ENCODE measurements at regions not wholly inside any gene's neighbourhood (a gene's known extent, or its start where the extent isn't known, plus 50 kb on each side); places are given as distances from the start of the nearest gene placed in this dataset.
A peak's percentile ranks its signal among the peaks of the same experiment; 100 is the strongest.
"Not testable (repeated sequence)": the region's sequence is repeated elsewhere in the genome, so short reads cannot be mapped to it uniquely, and the experiment has no call there.

- DNase-seq: not testable (repeated sequence)
Measured at GRCh38 chr6:26957399-26958127, 289.9 kb upstream of the PRSS16 start.

GRCh38 chr6:26961236-26961635 is 286.3 kb upstream of the PRSS16 start:
- not testable (repeated sequence) for DNase-seq

- no peak for DNase-seq
Measured at GRCh38 chr6:27002447-27002846, 245.1 kb upstream of the PRSS16 start.

- DNase-seq: no peak
Measured at GRCh38 chr6:27007020-27007419, 240.5 kb upstream of the PRSS16 start.

GRCh38 chr6:27008613-27009012 is 238.9 kb upstream of the PRSS16 start:
- not testable (repeated sequence) for DNase-seq

- DNase-seq: not testable (repeated sequence)
Measured at GRCh38 chr6:27014053-27014452, 233.4 kb upstream of the PRSS16 start.

GRCh38 chr6:27016689-27017088 is 230.8 kb upstream of the PRSS16 start:
- DNase-seq: no peak

- not testable (repeated sequence) for DNase-seq
Measured at GRCh38 chr6:27018401-27018800, 229.1 kb upstream of the PRSS16 start.

GRCh38 chr6:27019651-27020552 is 227.6 kb upstream of the PRSS16 start:
- peak; percentile 87 for DNase-seq

GRCh38 chr6:27020553-27020880 is 227.0 kb upstream of the PRSS16 start:
- DNase-seq: no peak

GRCh38 chr6:27023664-27024063 is 223.8 kb upstream of the PRSS16 start:
- DNase-seq: no peak

GRCh38 chr6:27025351-27025750 is 222.2 kb upstream of the PRSS16 start:
- no peak for DNase-seq

GRCh38 chr6:27026361-27026760 is 221.1 kb upstream of the PRSS16 start:
- no peak for DNase-seq

- DNase-seq: no peak
Measured at GRCh38 chr6:27031302-27031701, 216.2 kb upstream of the PRSS16 start.

- DNase-seq: no peak
Measured at GRCh38 chr6:27038498-27038897, 209.0 kb upstream of the PRSS16 start.

GRCh38 chr6:27040244-27041042 is 207.1 kb upstream of the PRSS16 start:
- DNase-seq: no peak

- no peak for DNase-seq
Measured at GRCh38 chr6:27043244-27043643, 204.3 kb upstream of the PRSS16 start.

GRCh38 chr6:27045131-27045530 is 202.4 kb upstream of the PRSS16 start:
- not testable (repeated sequence) for DNase-seq

- not testable (repeated sequence) for DNase-seq
Measured at GRCh38 chr6:27047725-27048124, 199.8 kb upstream of the PRSS16 start.

- DNase-seq: no peak
Measured at GRCh38 chr6:27049863-27050781, 197.4 kb upstream of the PRSS16 start.

- not testable (repeated sequence) for DNase-seq
Measured at GRCh38 chr6:27052082-27052730, 195.3 kb upstream of the PRSS16 start.

- DNase-seq: no peak
Measured at GRCh38 chr6:27052731-27053082, 194.8 kb upstream of the PRSS16 start.
